ENCODE measurements at regions not wholly inside any gene's neighbourhood (a gene's known extent, or its start where the extent isn't known, plus 50 kb on each side); places are given as distances from the start of the nearest gene placed in this dataset.
A peak's percentile ranks its signal among the peaks of the same experiment; 100 is the strongest.

GRCh38 chr14:97878206-97878605 is 1081.0 kb downstream of the VRK1 start:
- DNase-seq (ENCODE audit: low read depth) = peak; percentile 2
- H3K4me3 ChIP-seq (ENCODE audit: low read depth, low read length) = no peak overlapping the region
- in situ Hi-C loops (cut with HindIII; ENCODE audit: low sequenced_read_pairs) = no loop called here
- TF ChIP-seq, protein P1, sequence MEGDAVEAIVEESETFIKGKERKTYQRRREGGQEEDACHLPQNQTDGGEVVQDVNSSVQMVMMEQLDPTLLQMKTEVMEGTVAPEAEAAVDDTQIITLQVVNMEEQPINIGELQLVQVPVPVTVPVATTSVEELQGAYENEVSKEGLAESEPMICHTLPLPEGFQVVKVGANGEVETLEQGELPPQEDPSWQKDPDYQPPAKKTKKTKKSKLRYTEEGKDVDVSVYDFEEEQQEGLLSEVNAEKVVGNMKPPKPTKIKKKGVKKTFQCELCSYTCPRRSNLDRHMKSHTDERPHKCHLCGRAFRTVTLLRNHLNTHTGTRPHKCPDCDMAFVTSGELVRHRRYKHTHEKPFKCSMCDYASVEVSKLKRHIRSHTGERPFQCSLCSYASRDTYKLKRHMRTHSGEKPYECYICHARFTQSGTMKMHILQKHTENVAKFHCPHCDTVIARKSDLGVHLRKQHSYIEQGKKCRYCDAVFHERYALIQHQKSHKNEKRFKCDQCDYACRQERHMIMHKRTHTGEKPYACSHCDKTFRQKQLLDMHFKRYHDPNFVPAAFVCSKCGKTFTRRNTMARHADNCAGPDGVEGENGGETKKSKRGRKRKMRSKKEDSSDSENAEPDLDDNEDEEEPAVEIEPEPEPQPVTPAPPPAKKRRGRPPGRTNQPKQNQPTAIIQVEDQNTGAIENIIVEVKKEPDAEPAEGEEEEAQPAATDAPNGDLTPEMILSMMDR (IDR thresholded peaks at IDR 0.05; ENCODE audit: low read depth, low read length, missing control alignments) = no peak

DNA sequence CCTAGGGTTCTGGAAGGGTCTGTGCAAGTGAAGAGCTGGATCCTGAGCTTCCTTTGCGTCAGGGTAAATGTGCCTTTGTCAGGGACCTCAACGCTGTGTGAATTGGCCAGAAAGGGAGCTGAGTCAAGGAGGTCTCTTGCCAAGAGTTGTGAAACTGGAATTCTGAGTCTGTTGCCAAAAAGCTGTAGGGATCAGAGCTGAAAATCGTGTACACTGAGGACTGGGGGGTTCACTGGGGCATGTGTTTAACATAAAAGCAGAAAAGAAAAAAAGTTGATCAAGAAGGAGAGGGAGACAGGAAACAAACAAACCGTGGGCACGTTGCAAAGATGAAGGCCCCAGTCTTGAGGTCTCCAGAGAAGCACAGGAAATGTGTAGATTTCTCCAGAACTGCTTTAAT is 1081.5 kb downstream of the VRK1 start:
- TF ChIP-seq, protein P1 (IDR thresholded peaks at IDR 0.05; ENCODE audit: low read depth, low read length, missing control alignments) = no peak
- no peak overlapping the region for H3K4me3 ChIP-seq (ENCODE audit: low read depth, low read length)
- in situ Hi-C loops (cut with HindIII; ENCODE audit: low sequenced_read_pairs) = no loop called here
- peak; percentile 82 for DNase-seq (ENCODE audit: low read depth)

DNA sequence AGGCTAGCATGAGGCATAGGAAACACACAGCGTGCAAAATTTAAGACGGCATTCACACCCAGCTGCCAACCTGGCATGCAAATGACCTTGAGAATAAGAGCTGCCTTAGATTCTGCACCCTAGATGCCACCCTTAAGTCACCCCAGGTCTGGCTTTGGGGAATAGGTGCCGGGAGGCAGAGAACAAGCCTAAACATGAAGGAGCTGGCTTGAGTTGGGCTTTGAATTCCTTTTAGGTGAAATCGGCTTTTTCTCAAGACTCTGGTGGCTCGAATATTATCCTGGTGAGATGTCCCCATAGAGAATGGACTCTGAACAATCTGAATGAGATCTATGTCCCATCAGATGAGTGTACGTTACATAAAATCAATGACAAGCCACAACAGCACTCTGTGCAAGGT is 1090.5 kb downstream of the VRK1 start:
- H3K4me3 ChIP-seq (ENCODE audit: low read depth, low read length) = no peak overlapping the region
- TF ChIP-seq, protein P1 (IDR thresholded peaks at IDR 0.05; ENCODE audit: low read depth, low read length, missing control alignments) = no peak
- DNase-seq (ENCODE audit: low read depth) = no peak
- in situ Hi-C loops (cut with HindIII; ENCODE audit: low sequenced_read_pairs) = no loop called here

GRCh38 chr14:97888331-97888730 is 1091.1 kb downstream of the VRK1 start:
- DNase-seq (ENCODE audit: low read depth) = no peak
- no peak overlapping the region for H3K4me3 ChIP-seq (ENCODE audit: low read depth, low read length)
- TF ChIP-seq, protein P1 (IDR thresholded peaks at IDR 0.05; ENCODE audit: low read depth, low read length, missing control alignments) = no peak
- in situ Hi-C loops (cut with HindIII; ENCODE audit: low sequenced_read_pairs) = no loop called here

- TF ChIP-seq, protein P1 (IDR thresholded peaks at IDR 0.05; ENCODE audit: low read depth, low read length, missing control alignments) = no peak
- in situ Hi-C loops (cut with HindIII; ENCODE audit: low sequenced_read_pairs) = no loop called here
- no peak for DNase-seq (ENCODE audit: low read depth)
- H3K4me3 ChIP-seq (ENCODE audit: low read depth, low read length) = no peak overlapping the region
Measured at GRCh38 chr14:97891515-97891914, 1094.3 kb downstream of the VRK1 start.

DNA sequence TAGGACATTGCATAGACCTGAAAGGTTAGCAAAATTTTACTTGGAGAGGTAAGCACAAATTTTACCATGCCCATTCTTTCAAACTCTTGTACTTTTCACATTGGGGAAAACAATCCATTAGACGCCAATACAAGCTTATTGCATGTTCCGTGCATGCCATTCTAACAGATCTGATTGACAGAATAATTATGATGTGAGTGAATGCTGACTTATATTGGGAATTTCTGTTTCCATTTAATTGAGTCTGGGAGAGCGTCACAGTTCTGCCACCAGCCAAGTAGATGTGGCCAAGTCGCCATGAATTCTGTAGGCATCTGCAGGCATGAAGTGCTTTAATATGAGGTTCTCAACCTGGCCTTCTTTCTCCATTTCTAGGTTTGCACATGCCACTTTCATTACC is 1097.4 kb downstream of the VRK1 start:
- TF ChIP-seq, protein P1 (IDR thresholded peaks at IDR 0.05; ENCODE audit: low read depth, low read length, missing control alignments) = no peak
- in situ Hi-C loops (cut with HindIII; ENCODE audit: low sequenced_read_pairs) = no loop called here
- DNase-seq (ENCODE audit: low read depth) = no peak
- no peak overlapping the region for H3K4me3 ChIP-seq (ENCODE audit: low read depth, low read length)
